ENCODE measurements at regions not wholly inside any gene's neighbourhood (a gene's known extent, or its start where the extent isn't known, plus 50 kb on each side); places are given as distances from the start of the nearest gene placed in this dataset.

DNA sequence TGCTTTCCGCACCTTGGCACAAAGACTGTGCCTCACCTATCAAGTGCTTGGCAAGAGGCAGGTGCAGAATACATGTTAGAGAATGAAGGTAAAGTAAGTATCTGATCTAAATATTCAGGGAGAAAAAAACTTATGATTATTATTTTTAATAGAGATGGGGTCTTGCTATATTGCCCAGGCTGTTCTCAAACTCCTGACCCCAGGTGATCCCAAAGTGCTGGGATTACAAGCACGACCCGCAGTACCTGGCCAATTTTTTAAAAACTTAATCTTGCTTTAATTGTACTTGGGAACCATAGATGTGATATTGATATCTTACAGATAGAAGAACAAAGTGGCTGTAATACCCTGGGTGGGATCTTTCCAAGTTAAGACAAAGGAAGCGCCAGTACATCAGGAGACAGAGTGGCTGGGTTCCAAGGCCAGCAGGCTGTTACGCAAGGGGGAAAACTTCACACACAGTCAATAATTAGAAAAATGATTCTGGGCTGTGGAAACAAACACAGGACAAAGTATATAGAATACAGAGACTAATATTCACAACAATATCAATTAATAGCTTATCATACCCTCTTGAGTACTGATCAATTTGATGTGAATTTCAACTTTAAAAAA, 58.6 kb upstream of the ATP1A1 start (continued):
- TF ChIP-seq, protein P1, sequence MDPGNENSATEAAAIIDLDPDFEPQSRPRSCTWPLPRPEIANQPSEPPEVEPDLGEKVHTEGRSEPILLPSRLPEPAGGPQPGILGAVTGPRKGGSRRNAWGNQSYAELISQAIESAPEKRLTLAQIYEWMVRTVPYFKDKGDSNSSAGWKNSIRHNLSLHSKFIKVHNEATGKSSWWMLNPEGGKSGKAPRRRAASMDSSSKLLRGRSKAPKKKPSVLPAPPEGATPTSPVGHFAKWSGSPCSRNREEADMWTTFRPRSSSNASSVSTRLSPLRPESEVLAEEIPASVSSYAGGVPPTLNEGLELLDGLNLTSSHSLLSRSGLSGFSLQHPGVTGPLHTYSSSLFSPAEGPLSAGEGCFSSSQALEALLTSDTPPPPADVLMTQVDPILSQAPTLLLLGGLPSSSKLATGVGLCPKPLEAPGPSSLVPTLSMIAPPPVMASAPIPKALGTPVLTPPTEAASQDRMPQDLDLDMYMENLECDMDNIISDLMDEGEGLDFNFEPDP (CRISPR knock-in tag; conservative IDR thresholded peaks at IDR 0.05) = no peak
- TF ChIP-seq MTF1 (CRISPR knock-in tag; IDR thresholded peaks at IDR 0.05) (no peak), CCDC6 (CRISPR knock-in tag; IDR thresholded peaks at IDR 0.05) (no peak), RELA (CRISPR knock-in tag; IDR thresholded peaks at IDR 0.05) (no peak), ZKSCAN5 (CRISPR knock-in tag; IDR thresholded peaks at IDR 0.05) (no peak), ZNF367 (CRISPR knock-in tag; IDR thresholded peaks at IDR 0.05; ENCODE audit: borderline replicate concordance) (no peak), ZNF180 (CRISPR knock-in tag; IDR thresholded peaks at IDR 0.05; ENCODE audit: borderline replicate concordance, low read depth) (no peak), TEAD3 (CRISPR knock-in tag; optimal IDR thresholded peaks at IDR 0.05; ENCODE audit: borderline replicate concordance) (peak; percentile 18), TSC22D2 (CRISPR knock-in tag; IDR thresholded peaks at IDR 0.05; ENCODE audit: borderline replicate concordance) (no peak), KDM5B (CRISPR knock-in tag; IDR thresholded peaks at IDR 0.05; ENCODE audit: borderline replicate concordance) (no peak), NCOA2 (CRISPR knock-in tag; IDR thresholded peaks at IDR 0.05) (peak; percentile 83), SRF (IDR thresholded peaks at IDR 0.05; ENCODE audit: low read depth, low read length) (no peak), PHF21A (CRISPR knock-in tag; IDR thresholded peaks at IDR 0.05) (peak; percentile 38; the same call in 1 of the 2 replicates), MEF2D (CRISPR knock-in tag; IDR thresholded peaks at IDR 0.05) (no peak)
- TF ChIP-seq, protein P2, sequence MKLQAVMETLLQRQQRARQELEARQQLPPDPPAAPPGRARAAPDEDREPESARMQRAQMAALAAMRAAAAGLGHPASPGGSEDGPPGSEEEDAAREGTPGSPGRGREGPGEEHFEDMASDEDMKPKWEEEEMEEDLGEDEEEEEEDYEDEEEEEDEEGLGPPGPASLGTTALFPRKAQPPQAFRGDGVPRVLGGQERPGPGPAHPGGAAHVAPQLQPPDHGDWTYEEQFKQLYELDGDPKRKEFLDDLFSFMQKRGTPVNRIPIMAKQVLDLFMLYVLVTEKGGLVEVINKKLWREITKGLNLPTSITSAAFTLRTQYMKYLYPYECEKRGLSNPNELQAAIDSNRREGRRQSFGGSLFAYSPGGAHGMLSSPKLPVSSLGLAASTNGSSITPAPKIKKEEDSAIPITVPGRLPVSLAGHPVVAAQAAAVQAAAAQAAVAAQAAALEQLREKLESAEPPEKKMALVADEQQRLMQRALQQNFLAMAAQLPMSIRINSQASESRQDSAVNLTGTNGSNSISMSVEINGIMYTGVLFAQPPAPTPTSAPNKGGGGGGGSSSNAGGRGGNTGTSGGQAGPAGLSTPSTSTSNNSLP (IDR thresholded peaks at IDR 0.05; ENCODE audit: low read depth, low read length) = no peak
- TF ChIP-seq, protein P3, sequence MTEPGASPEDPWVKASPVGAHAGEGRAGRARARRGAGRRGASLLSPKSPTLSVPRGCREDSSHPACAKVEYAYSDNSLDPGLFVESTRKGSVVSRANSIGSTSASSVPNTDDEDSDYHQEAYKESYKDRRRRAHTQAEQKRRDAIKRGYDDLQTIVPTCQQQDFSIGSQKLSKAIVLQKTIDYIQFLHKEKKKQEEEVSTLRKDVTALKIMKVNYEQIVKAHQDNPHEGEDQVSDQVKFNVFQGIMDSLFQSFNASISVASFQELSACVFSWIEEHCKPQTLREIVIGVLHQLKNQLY (CRISPR knock-in tag; IDR thresholded peaks at IDR 0.05) = no peak
- TF ChIP-seq, protein P4, sequence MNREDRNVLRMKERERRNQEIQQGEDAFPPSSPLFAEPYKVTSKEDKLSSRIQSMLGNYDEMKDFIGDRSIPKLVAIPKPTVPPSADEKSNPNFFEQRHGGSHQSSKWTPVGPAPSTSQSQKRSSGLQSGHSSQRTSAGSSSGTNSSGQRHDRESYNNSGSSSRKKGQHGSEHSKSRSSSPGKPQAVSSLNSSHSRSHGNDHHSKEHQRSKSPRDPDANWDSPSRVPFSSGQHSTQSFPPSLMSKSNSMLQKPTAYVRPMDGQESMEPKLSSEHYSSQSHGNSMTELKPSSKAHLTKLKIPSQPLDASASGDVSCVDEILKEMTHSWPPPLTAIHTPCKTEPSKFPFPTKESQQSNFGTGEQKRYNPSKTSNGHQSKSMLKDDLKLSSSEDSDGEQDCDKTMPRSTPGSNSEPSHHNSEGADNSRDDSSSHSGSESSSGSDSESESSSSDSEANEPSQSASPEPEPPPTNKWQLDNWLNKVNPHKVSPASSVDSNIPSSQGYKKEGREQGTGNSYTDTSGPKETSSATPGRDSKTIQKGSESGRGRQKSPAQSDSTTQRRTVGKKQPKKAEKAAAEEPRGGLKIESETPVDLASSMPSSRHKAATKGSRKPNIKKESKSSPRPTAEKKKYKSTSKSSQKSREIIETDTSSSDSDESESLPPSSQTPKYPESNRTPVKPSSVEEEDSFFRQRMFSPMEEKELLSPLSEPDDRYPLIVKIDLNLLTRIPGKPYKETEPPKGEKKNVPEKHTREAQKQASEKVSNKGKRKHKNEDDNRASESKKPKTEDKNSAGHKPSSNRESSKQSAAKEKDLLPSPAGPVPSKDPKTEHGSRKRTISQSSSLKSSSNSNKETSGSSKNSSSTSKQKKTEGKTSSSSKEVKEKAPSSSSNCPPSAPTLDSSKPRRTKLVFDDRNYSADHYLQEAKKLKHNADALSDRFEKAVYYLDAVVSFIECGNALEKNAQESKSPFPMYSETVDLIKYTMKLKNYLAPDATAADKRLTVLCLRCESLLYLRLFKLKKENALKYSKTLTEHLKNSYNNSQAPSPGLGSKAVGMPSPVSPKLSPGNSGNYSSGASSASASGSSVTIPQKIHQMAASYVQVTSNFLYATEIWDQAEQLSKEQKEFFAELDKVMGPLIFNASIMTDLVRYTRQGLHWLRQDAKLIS (CRISPR knock-in tag; IDR thresholded peaks at IDR 0.05) = no peak
- TF ChIP-seq, protein P5, sequence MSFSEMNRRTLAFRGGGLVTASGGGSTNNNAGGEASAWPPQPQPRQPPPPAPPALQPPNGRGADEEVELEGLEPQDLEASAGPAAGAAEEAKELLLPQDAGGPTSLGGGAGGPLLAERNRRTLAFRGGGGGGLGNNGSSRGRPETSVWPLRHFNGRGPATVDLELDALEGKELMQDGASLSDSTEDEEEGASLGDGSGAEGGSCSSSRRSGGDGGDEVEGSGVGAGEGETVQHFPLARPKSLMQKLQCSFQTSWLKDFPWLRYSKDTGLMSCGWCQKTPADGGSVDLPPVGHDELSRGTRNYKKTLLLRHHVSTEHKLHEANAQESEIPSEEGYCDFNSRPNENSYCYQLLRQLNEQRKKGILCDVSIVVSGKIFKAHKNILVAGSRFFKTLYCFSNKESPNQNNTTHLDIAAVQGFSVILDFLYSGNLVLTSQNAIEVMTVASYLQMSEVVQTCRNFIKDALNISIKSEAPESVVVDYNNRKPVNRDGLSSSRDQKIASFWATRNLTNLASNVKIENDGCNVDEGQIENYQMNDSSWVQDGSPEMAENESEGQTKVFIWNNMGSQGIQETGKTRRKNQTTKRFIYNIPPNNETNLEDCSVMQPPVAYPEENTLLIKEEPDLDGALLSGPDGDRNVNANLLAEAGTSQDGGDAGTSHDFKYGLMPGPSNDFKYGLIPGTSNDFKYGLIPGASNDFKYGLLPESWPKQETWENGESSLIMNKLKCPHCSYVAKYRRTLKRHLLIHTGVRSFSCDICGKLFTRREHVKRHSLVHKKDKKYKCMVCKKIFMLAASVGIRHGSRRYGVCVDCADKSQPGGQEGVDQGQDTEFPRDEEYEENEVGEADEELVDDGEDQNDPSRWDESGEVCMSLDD (CRISPR knock-in tag; IDR thresholded peaks at IDR 0.05; ENCODE audit: borderline replicate concordance) = no peak
- TF ChIP-seq, protein P6, sequence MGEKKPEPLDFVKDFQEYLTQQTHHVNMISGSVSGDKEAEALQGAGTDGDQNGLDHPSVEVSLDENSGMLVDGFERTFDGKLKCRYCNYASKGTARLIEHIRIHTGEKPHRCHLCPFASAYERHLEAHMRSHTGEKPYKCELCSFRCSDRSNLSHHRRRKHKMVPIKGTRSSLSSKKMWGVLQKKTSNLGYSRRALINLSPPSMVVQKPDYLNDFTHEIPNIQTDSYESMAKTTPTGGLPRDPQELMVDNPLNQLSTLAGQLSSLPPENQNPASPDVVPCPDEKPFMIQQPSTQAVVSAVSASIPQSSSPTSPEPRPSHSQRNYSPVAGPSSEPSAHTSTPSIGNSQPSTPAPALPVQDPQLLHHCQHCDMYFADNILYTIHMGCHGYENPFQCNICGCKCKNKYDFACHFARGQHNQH (CRISPR knock-in tag; IDR thresholded peaks at IDR 0.05) = 0 out of 2 replicates have a peak, but pooled peaks have one; percentile 34
